A673 (cell line): ENCODE measurements at regions not wholly inside any gene's neighbourhood (a gene's known extent, or its start where the extent isn't known, plus 50 kb on each side); places are given as distances from the start of the nearest gene placed in this dataset.

Experiments used
- BruUV-seq: library from RNA; stranded (reverse); fragments of 400-500 nt; replicated peaks from 2 replicates; lab custom pipeline; 2021; lab: Mats Ljungman, UMichigan
- CTCF ChIA-PET: fragments of 300-600 bp; sonication (Branson Sonifier 250); formaldehyde crosslinking; loops from one replicate; lab custom pipeline; 2022; ENCODE audit warnings: antibody characterized with exemption; lab: Charles Lee
- POLR2A ChIA-PET: fragments of 300-600 bp; sonication (Branson Sonifier 250); formaldehyde crosslinking; loops from one replicate; lab custom pipeline; 2022; ENCODE audit warnings: antibody characterized with exemption; ENCODE audit not compliant: low non-redundant PET; lab: Charles Lee
- DNase-seq: peaks from one replicate; pipeline ENCODE4 v3.0.0-alpha.2; 2015; ENCODE audit warnings: low spot score
- H3K27ac ChIP-seq: fragments of 200-600 bp; sonication (generic); 2 replicates; pipeline ENCODE4 v1.5.1; 2016; ENCODE audit warnings: mixed run types, low read depth, mild to moderate bottlenecking, mixed read lengths, antibody characterized with exemption, low read length; ENCODE audit not compliant: poor library complexity, severe bottlenecking
- H3K27me3 ChIP-seq: fragments of 200-600 bp; sonication (generic); replicated peaks from 2 replicates; pipeline ENCODE4 v1.6.1; 2017; ENCODE audit warnings: mixed run types, low read depth, mild to moderate bottlenecking, mixed read lengths, antibody characterized with exemption, low read length; ENCODE audit not compliant: insufficient read depth, poor library complexity
- H3K36me3 ChIP-seq: fragments of 200-600 bp; sonication (generic); 2 replicates; pipeline ENCODE4 v1.6.1; 2016; ENCODE audit warnings: mixed run types, mild to moderate bottlenecking, mixed read lengths, antibody characterized with exemption, low read length; ENCODE audit not compliant: insufficient read depth, poor library complexity, severe bottlenecking
- H3K4me1 ChIP-seq: fragments of 200-600 bp; sonication (generic); 2 replicates; pipeline ENCODE4 v1.6.1; 2017; ENCODE audit warnings: mixed run types, mild to moderate bottlenecking, mixed read lengths, antibody characterized with exemption, low read length; ENCODE audit not compliant: insufficient read depth, poor library complexity, severe bottlenecking
- H3K4me3 ChIP-seq: fragments of 200-600 bp; sonication (generic); 2 replicates; pipeline ENCODE4 v1.5.1; 2016; ENCODE audit warnings: low read depth, mixed run types, mild to moderate bottlenecking, mixed read lengths, low read length; ENCODE audit not compliant: poor library complexity, severe bottlenecking
- H3K9me3 ChIP-seq: fragments of 200-600 bp; sonication (generic); 2 replicates; pipeline ENCODE4 v1.6.1; 2016; ENCODE audit warnings: mixed run types, low read depth, mild to moderate bottlenecking, mixed read lengths, antibody characterized with exemption, low read length; ENCODE audit not compliant: poor library complexity, severe bottlenecking
- CTCF ChIP-seq: fragments of 300-800, 200-600 bp; sonication (generic); conservative IDR thresholded peaks from 2 replicates; pipeline ENCODE4 v1.5.1; 2017; ENCODE audit warnings: low read depth, mild to moderate bottlenecking, antibody characterized with exemption, low read length, moderate library complexity, mixed read lengths
- EZH2 ChIP-seq: fragments of 200-600 bp; sonication (generic); IDR thresholded peaks from 2 replicates; pipeline ENCODE4 v1.6.1; 2017; ENCODE audit warnings: borderline replicate concordance, low read depth, mild to moderate bottlenecking, mixed read lengths, antibody characterized with exemption, low read length; ENCODE audit not compliant: poor library complexity, severe bottlenecking
- intact Hi-C: fragments of 100-400 bp; cut with micrococcal nuclease; formaldehyde crosslinking; loops from one replicate; pipeline ENCODE4 v1.10.0; 2022; ENCODE audit not compliant: unreplicated experiment

GRCh38 chr2:13901526-13901925 lies 731.0 kb upstream of the LRATD1 start:
- ChIA-PET POLR2A (no interaction called here), CTCF (no interaction called here)
- no TSS peak for BruUV-seq
- no peaks in the 10 kb centered on the region for H3K36me3 ChIP-seq
- peaks cover 3% of the 10 kb centered on the region for H3K27me3 ChIP-seq
- H3K4me3 ChIP-seq, result no peak overlapping the region
- no peaks in the 10 kb centered on the region for H3K9me3 ChIP-seq
- no peak overlapping the region for H3K27ac ChIP-seq
- no peak for TF ChIP-seq CTCF
- no peak for TF ChIP-seq EZH2
- DNase-seq, result no peak
- intact Hi-C loops, result no loop called here
- no peaks in the 10 kb centered on the region for H3K4me1 ChIP-seq

GRCh38 chr2:13905831-13906230 lies 726.7 kb upstream of the LRATD1 start:
- Histone ChIP-seq H3K27me3 (peaks cover 3% of the 10 kb centered on the region), H3K4me1 (no peaks in the 10 kb centered on the region), H3K4me3 (no peak overlapping the region), H3K36me3 (no peaks in the 10 kb centered on the region), H3K27ac (no peak overlapping the region), H3K9me3 (no peaks in the 10 kb centered on the region)
- BruUV-seq, result no TSS peak
- ChIA-PET CTCF (no interaction called here), POLR2A (no interaction called here)
- TF ChIP-seq EZH2 (no peak), CTCF (no peak)
- DNase-seq, result no peak
- intact Hi-C loops, result no loop called here

- Histone ChIP-seq H3K4me1 (no peaks in the 10 kb centered on the region), H3K9me3 (no peaks in the 10 kb centered on the region), H3K4me3 (no peak overlapping the region), H3K36me3 (no peaks in the 10 kb centered on the region), H3K27ac (no peak overlapping the region), H3K27me3 (no peaks in the 10 kb centered on the region)
- no peak for DNase-seq
- intact Hi-C loops, result no loop called here
- POLR2A ChIA-PET, result no interaction called here
- TF ChIP-seq EZH2 (no peak), CTCF (no peak)
- BruUV-seq, result no TSS peak
- CTCF ChIA-PET, result no interaction called here
Measured at GRCh38 chr2:13916066-13916465, 716.5 kb upstream of the LRATD1 start.
